Liver (tissue), 3 donors: ENCODE measurements at regions not wholly inside any gene's neighbourhood (a gene's known extent, or its start where the extent isn't known, plus 50 kb on each side); places are given as distances from the start of the nearest gene placed in this dataset.

ENCODE experiments used
- EGR1 ChIP-seq, 2 donors: IDR thresholded peaks; 2 replicates each; pipeline ENCODE4 v1.6.1; 2016 to 2018; ENCODE audit warnings: antibody characterized with exemption in 2 of 2, low read depth in 2 of 2
- TF ChIP-seq, protein P1 (sequence below): fragments of 150-350 bp; IDR thresholded peaks from 2 replicates; pipeline ENCODE4 v1.5.1; 2017; ENCODE audit warnings: improper control_type of control experiment, low read depth, low read length; ENCODE audit not compliant: missing input control
- donor health status: healthy.
- donor health status: healthy.

DNA sequence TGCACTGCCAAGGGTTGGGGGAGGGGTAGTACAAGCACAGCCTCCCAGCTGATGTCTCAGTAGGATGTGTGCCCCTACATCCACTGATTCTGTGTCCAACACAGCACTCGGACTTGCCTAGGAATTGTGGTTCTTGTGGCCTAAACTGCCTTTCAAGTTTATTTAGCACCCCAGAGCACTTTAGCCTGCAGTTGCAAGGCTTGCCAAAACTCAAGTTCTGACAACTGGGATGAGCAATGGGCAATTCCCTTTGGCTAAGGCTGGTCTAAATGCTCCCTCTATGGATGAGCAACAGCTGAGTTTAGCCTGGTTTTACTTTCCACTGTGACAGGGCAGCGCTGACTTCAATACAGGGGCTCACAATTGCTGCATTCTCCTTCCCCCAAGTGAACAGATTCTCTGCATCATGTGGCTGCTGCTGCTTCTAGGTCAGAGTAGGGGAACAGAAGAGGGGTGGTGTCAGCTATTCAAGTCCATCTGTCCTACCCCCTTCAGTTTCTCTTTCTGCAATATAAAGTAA, 471.5 kb downstream of the PIK3C3 start:
- TF ChIP-seq, protein P1, sequence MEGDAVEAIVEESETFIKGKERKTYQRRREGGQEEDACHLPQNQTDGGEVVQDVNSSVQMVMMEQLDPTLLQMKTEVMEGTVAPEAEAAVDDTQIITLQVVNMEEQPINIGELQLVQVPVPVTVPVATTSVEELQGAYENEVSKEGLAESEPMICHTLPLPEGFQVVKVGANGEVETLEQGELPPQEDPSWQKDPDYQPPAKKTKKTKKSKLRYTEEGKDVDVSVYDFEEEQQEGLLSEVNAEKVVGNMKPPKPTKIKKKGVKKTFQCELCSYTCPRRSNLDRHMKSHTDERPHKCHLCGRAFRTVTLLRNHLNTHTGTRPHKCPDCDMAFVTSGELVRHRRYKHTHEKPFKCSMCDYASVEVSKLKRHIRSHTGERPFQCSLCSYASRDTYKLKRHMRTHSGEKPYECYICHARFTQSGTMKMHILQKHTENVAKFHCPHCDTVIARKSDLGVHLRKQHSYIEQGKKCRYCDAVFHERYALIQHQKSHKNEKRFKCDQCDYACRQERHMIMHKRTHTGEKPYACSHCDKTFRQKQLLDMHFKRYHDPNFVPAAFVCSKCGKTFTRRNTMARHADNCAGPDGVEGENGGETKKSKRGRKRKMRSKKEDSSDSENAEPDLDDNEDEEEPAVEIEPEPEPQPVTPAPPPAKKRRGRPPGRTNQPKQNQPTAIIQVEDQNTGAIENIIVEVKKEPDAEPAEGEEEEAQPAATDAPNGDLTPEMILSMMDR: no peak
- no peak for TF ChIP-seq EGR1 (IDR thresholded peaks at IDR 0.05; ENCODE audit: low read depth in 2 of 2)
